Heart left ventricle (tissue), 16 donors: ENCODE measurements at regions not wholly inside any gene's neighbourhood (a gene's known extent, or its start where the extent isn't known, plus 50 kb on each side); places are given as distances from the start of the nearest gene placed in this dataset.

Source experiments
- ATAC-seq, 4 donors: fragments of 200-7000 bp; cut with Tn5 transposase; one replicate each; pipeline ENCODE4 v1.9.1; 2020 to 2022; ENCODE audit warnings: moderate library complexity in 4 of 4, mild to moderate bottlenecking in 3 of 4, moderate number of reproducible peaks in 1 of 4
- DNase-seq, 5 donors: peaks; one replicate each; pipeline ENCODE4 v3.0.0-alpha.2; 2020
- H3K27ac ChIP-seq, 12 donors: fragments of 200-600 bp; sonication (generic) in 4 of 12; one replicate each; pipeline versions ENCODE4 v1.5.0 to v1.8.0; 2016 to 2022; ENCODE audit warnings: mild to moderate bottlenecking in 2 of 12
- H3K27me3 ChIP-seq, 9 donors: fragments of 200-600 bp; sonication (generic) in 2 of 9; one replicate each; pipeline versions ENCODE4 v1.5.1 to v1.8.0; 2016 to 2022; ENCODE audit warnings: mild to moderate bottlenecking in 3 of 9
- H3K36me3 ChIP-seq, 9 donors: fragments of 200-600 bp; sonication (generic) in 2 of 9; one replicate each; pipeline versions ENCODE4 v1.5.0 to v1.8.0; 2018 to 2022; ENCODE audit warnings: mild to moderate bottlenecking in 2 of 9
- H3K4me1 ChIP-seq, 12 donors: fragments of 200-600 bp; sonication (generic) in 4 of 12; one replicate each; pipeline versions ENCODE4 v1.5.0 to v1.8.0; 2016 to 2022; ENCODE audit warnings: mild to moderate bottlenecking in 3 of 12
- H3K4me3 ChIP-seq, 12 donors: fragments of 200-600 bp; sonication (generic) in 4 of 12; one replicate each; pipeline versions ENCODE4 v1.5.0 to v1.8.0; 2017 to 2022; ENCODE audit warnings: mild to moderate bottlenecking in 9 of 12, moderate library complexity in 4 of 12
- H3K9me3 ChIP-seq, 12 donors: fragments of 200-600 bp; sonication (generic) in 4 of 12; one replicate each; pipeline versions ENCODE4 v1.5.0 to v1.8.0; 2016 to 2022; ENCODE audit warnings: mild to moderate bottlenecking in 1 of 12
- CTCF ChIP-seq, 12 donors: fragments of 200-600 bp; sonication (generic) in 4 of 12; IDR thresholded peaks; one replicate each; pipeline versions ENCODE4 v1.5.0 to v1.8.0; 2018 to 2022; ENCODE audit warnings: antibody characterized with exemption in 12 of 12, mild to moderate bottlenecking in 5 of 12
- POLR2A ChIP-seq, 2 donors: fragments of 450-650 bp; IDR thresholded peaks; one replicate each; pipeline ENCODE4 v1.6.1; 2017; ENCODE audit warnings: antibody characterized with exemption in 2 of 2, mild to moderate bottlenecking in 2 of 2, moderate library complexity in 2 of 2
- WGBS, 4 donors: extraction: QIAGEN DNeasy Blood & Tissue Kit in 2 of 4; methylation state at CpG; one replicate each; pipeline versions ENCODE4 v1.1.5 to v1.1.7; 2013 to 2018; 5-methylcytosine and 5-hydroxymethylcytosine counted together
- intact Hi-C, 10 donors: fragments of 100-400 bp; cut with DNase I; formaldehyde crosslinking; loops; one replicate each; pipeline versions ENCODE4 v1.11.1 to v1.14.2; 2022
- donor health status: ischemic (EF 13 %, LVEDD 7.1; RV severe dilation, severe dysfunction).
- donor health status: healthy with polysubstance abuse.
- donor health status: DM: no; HTN: yes; CAD: no.
- donor health status: DM: no; HTN: no; CAD: no.
- donor health status: ischemic (EF 25% LVEDD 6.9; RV normal size, moderate dysfunction).
- donor health status: ischemic (EF 25% LVEDD 5.7; RV mildly dilated, moderate dysfunction).
- donor health status: healthy.
- donor health status: DM: yes; HTN: yes; CAD: no.
- donor health status: ischemic (EF 35%, LVEDD 5.7; RV mildly dilated, moderate dysfunction).
- donor health status: nonischemic (EF 11% LVEDD 7.7; RV severe dilation, severe dysfunction).
- donor health status: DM: yes; HTN: yes; CAD: no.
- donor health status: PGD.
- donor health status: ischemic (EF 29% LVEDD 5.4; RV normal size, mild dysfunction).
- donor health status: nonischemic (EF 23%, LVEDD 6.1; RV moderate dilation, normal function).

- no peak overlapping the region for H3K4me3 ChIP-seq
- intact Hi-C loops = no loop called here
- ATAC-seq (no peak), DNase-seq (no peak)
- WGBS, 4 donors = 76 to 81% (median 78%) methylated on average over 2 of the region's 2 CpGs
- TF ChIP-seq CTCF (IDR thresholded peaks at IDR 0.05) = no peak
- no peak for TF ChIP-seq POLR2A (IDR thresholded peaks at IDR 0.05)
- H3K36me3 ChIP-seq = no peaks in the 10 kb centered on the region
- H3K27ac ChIP-seq = no peak overlapping the region
- H3K27me3 ChIP-seq = no peaks in the 10 kb centered on the region
- H3K9me3 ChIP-seq = no peaks in the 10 kb centered on the region
- no peaks in the 10 kb centered on the region for H3K4me1 ChIP-seq
Measured at GRCh38 chr4:31392923-31393322, 672.8 kb downstream of the PCDH7 start.

GRCh38 chr4:31408121-31408520 is 688.0 kb downstream of the PCDH7 start:
- DNase-seq = no peak
- intact Hi-C loops = no loop called here
- no peaks in the 10 kb centered on the region for H3K36me3 ChIP-seq
- ATAC-seq = no peak
- H3K9me3 ChIP-seq = no peaks in the 10 kb centered on the region
- no peak overlapping the region for H3K27ac ChIP-seq
- H3K27me3 ChIP-seq = no peaks in the 10 kb centered on the region
- H3K4me3 ChIP-seq = no peak overlapping the region
- TF ChIP-seq POLR2A (IDR thresholded peaks at IDR 0.05) (no peak), CTCF (IDR thresholded peaks at IDR 0.05) (no peak)
- H3K4me1 ChIP-seq = no peaks in the 10 kb centered on the region
- WGBS, 4 donors = 71 to 76% (median 74%) methylated on average over 3 of the region's 3 CpGs

DNA sequence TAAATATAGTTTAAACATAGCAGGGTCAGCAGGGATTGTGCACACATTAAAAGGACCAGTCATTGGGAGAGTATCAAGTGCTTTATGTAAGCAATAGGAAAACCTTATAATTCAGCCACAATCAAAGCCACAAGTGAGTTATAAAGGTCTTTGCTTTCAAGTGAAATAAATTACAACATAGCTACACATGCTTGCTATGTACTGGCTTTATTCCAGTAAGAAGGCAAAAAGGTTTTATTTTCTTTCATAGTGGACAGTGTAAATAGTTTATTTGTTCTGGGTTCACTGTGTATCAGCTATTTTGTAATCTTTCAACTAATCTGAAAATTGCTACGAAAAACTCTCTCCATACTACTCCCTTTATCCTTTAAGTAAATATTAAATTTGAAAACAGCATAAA is 691.4 kb downstream of the PCDH7 start:
- WGBS, 4 donors = 82 to 92% (median 91%) methylated on average over 1 of the region's 1 CpG
- ATAC-seq = no peak
- Histone ChIP-seq H3K4me1 (no peaks in the 10 kb centered on the region), H3K27me3 (no peaks in the 10 kb centered on the region), H3K27ac (no peak overlapping the region), H3K9me3 (no peaks in the 10 kb centered on the region), H3K36me3 (no peaks in the 10 kb centered on the region), H3K4me3 (no peak overlapping the region)
- no peak for DNase-seq
- intact Hi-C loops = no loop called here
- no peak for TF ChIP-seq POLR2A (IDR thresholded peaks at IDR 0.05)
- TF ChIP-seq CTCF (IDR thresholded peaks at IDR 0.05) = no peak

- Histone ChIP-seq H3K27ac (no peak overlapping the region), H3K9me3 (no peaks in the 10 kb centered on the region), H3K36me3 (no peaks in the 10 kb centered on the region), H3K4me1 (no peaks in the 10 kb centered on the region), H3K4me3 (no peak overlapping the region), H3K27me3 (no peaks in the 10 kb centered on the region)
- no peak for ATAC-seq
- TF ChIP-seq CTCF (IDR thresholded peaks at IDR 0.05) (no peak), POLR2A (IDR thresholded peaks at IDR 0.05) (no peak)
- intact Hi-C loops = no loop called here
- WGBS, 4 donors = 90 to 96% (median 92%) methylated on average over 3 of the region's 3 CpGs
- no peak for DNase-seq
Measured at GRCh38 chr4:31415629-31416028, 695.5 kb downstream of the PCDH7 start.
